H54 (cell line): ENCODE measurements at regions not wholly inside any gene's neighbourhood (a gene's known extent, or its start where the extent isn't known, plus 50 kb on each side); places are given as distances from the start of the nearest gene placed in this dataset.

Experiments
- DNase-seq: peaks from one replicate; pipeline ENCODE4 v3.0.0; 2011; ENCODE audit warnings: low spot score, mixed read lengths; ENCODE audit not compliant: insufficient read length
- FAIRE-seq: peaks from 3 replicates; lab custom pipeline; 2011; peaks lifted over from hg19 to GRCh38; lab: Jason Lieb, UNC
- POLR2A ChIP-seq: IDR thresholded peaks from 2 replicates; pipeline ENCODE4 v1.6.1; 2011; ENCODE audit warnings: low read depth, mild to moderate bottlenecking, low read length

- DNase-seq (no peak), FAIRE-seq (no peak)
- no peak for TF ChIP-seq POLR2A
Measured at GRCh38 chr5:30725073-30725472, 468.4 kb upstream of the CDH6 start.

- FAIRE-seq (no peak), DNase-seq (no peak)
- TF ChIP-seq POLR2A: no peak
Measured at GRCh38 chr5:30698217-30698616, 495.3 kb upstream of the CDH6 start.

GRCh38 chr5:30693326-30693725 is 500.2 kb upstream of the CDH6 start:
- DNase-seq (no peak), FAIRE-seq (no peak)
- no peak for TF ChIP-seq POLR2A

- no peak for DNase-seq
- FAIRE-seq: no peak
- TF ChIP-seq POLR2A: no peak
Measured at GRCh38 chr5:30690931-30691330, 502.6 kb upstream of the CDH6 start.

GRCh38 chr5:30687461-30687860 is 506.0 kb upstream of the CDH6 start:
- FAIRE-seq (no peak), DNase-seq (no peak)
- TF ChIP-seq POLR2A: no peak

- FAIRE-seq: no peak
- TF ChIP-seq POLR2A: no peak
Measured at GRCh38 chr5:30686530-30686929, 507.0 kb upstream of the CDH6 start.

GRCh38 chr5:30676223-30676840 is 517.2 kb upstream of the CDH6 start:
- FAIRE-seq (no peak), DNase-seq (no peak)
- TF ChIP-seq POLR2A: no peak

More at GRCh38 chr5:30686530-30686929, 507.0 kb upstream of the CDH6 start:
- no peak for DNase-seq

GRCh38 chr5:30667293-30667692 is 526.2 kb upstream of the CDH6 start:
- FAIRE-seq (no peak), DNase-seq (no peak)
- TF ChIP-seq POLR2A: no peak

- TF ChIP-seq POLR2A: no peak
- DNase-seq: no peak
- no peak for FAIRE-seq
Measured at GRCh38 chr5:30663536-30663935, 530.0 kb upstream of the CDH6 start.

GRCh38 chr5:30662373-30662772 is 531.1 kb upstream of the CDH6 start:
- TF ChIP-seq POLR2A: no peak
- DNase-seq (no peak), FAIRE-seq (no peak)

- DNase-seq: no peak
- FAIRE-seq: no peak
- no peak for TF ChIP-seq POLR2A
Measured at GRCh38 chr5:30661730-30662129, 531.8 kb upstream of the CDH6 start.

GRCh38 chr5:30659417-30659816 is 534.1 kb upstream of the CDH6 start:
- no peak for DNase-seq
- FAIRE-seq: no peak
- TF ChIP-seq POLR2A: no peak

GRCh38 chr5:30650311-30650710 is 543.2 kb upstream of the CDH6 start:
- no peak for TF ChIP-seq POLR2A
- DNase-seq (no peak), FAIRE-seq (no peak)

GRCh38 chr5:30638899-30639298 is 554.6 kb upstream of the CDH6 start:
- DNase-seq (no peak), FAIRE-seq (no peak)
- TF ChIP-seq POLR2A: no peak

GRCh38 chr5:30627945-30628344 is 565.5 kb upstream of the CDH6 start:
- TF ChIP-seq POLR2A: no peak
- DNase-seq: no peak
- FAIRE-seq: no peak
